ENCODE measurements at regions not wholly inside any gene's neighbourhood (a gene's known extent, or its start where the extent isn't known, plus 50 kb on each side); places are given as distances from the start of the nearest gene placed in this dataset.

GRCh38 chr15:38071211-38071972, 137.0 kb downstream of the TMCO5A start:
- peak overlapping the region; percentile 93 for H3K27ac ChIP-seq (replicated peaks)
- no peaks in the 10 kb centered on the region for H3K27me3 ChIP-seq (ENCODE audit: low read depth)
- H3K9me3 ChIP-seq (replicated peaks) = no peaks in the 10 kb centered on the region
- no peak for DNase-seq
- intact Hi-C loops (cut with micrococcal nuclease) = no loop called here
- TF ChIP-seq CTCF (IDR thresholded peaks at IDR 0.05; ENCODE audit: borderline replicate concordance) = no peak
- H3K4me1 ChIP-seq = peaks cover 49% of the 10 kb centered on the region
- H3K4me3 ChIP-seq = no peak overlapping the region
- H3K36me3 ChIP-seq = no peaks in the 10 kb centered on the region

GRCh38 chr15:38072007-38072347, 137.5 kb downstream of the TMCO5A start:
- H3K4me1 ChIP-seq = peaks cover 49% of the 10 kb centered on the region
- peak overlapping the region; percentile 76 for H3K4me3 ChIP-seq
- H3K36me3 ChIP-seq = no peaks in the 10 kb centered on the region
- peak overlapping the region; percentile 93 for H3K27ac ChIP-seq (replicated peaks)
- H3K27me3 ChIP-seq (ENCODE audit: low read depth) = no peaks in the 10 kb centered on the region
- no peaks in the 10 kb centered on the region for H3K9me3 ChIP-seq (replicated peaks)
- DNase-seq = no peak
- intact Hi-C loops (cut with micrococcal nuclease) = no loop called here
- no peak for TF ChIP-seq CTCF (IDR thresholded peaks at IDR 0.05; ENCODE audit: borderline replicate concordance)

GRCh38 chr15:38072348-38073177, 138.1 kb downstream of the TMCO5A start:
- Histone ChIP-seq H3K4me1 (peaks cover 49% of the 10 kb centered on the region), H3K27me3 (ENCODE audit: low read depth) (no peaks in the 10 kb centered on the region), H3K4me3 (peak overlapping the region; percentile 76), H3K27ac (replicated peaks) (peak overlapping the region; percentile 93), H3K36me3 (no peaks in the 10 kb centered on the region), H3K9me3 (replicated peaks) (no peaks in the 10 kb centered on the region)
- peak; percentile 30 for TF ChIP-seq CTCF (IDR thresholded peaks at IDR 0.05; ENCODE audit: borderline replicate concordance)
- intact Hi-C loops (cut with micrococcal nuclease) = no loop called here
- peak; percentile 76 for DNase-seq

- intact Hi-C loops (cut with micrococcal nuclease) = no loop called here
- no peak for DNase-seq
- H3K4me3 ChIP-seq = peak overlapping the region; percentile 76
- no peak for TF ChIP-seq CTCF (IDR thresholded peaks at IDR 0.05; ENCODE audit: borderline replicate concordance)
- H3K27ac ChIP-seq (replicated peaks) = peak overlapping the region; percentile 93
- H3K36me3 ChIP-seq = no peaks in the 10 kb centered on the region
- peaks cover 51% of the 10 kb centered on the region for H3K4me1 ChIP-seq
- H3K9me3 ChIP-seq (replicated peaks) = no peaks in the 10 kb centered on the region
- H3K27me3 ChIP-seq (ENCODE audit: low read depth) = no peaks in the 10 kb centered on the region
Measured at GRCh38 chr15:38073178-38073946, 138.9 kb downstream of the TMCO5A start.

- no peak for TF ChIP-seq CTCF (IDR thresholded peaks at IDR 0.05; ENCODE audit: borderline replicate concordance)
Measured at GRCh38 chr15:38074029-38074428, 139.6 kb downstream of the TMCO5A start.

More at GRCh38 chr15:38074029-38074428, 139.6 kb downstream of the TMCO5A start:
- intact Hi-C loops (cut with micrococcal nuclease) = no loop called here
- H3K4me1 ChIP-seq = peaks cover 50% of the 10 kb centered on the region
- H3K27me3 ChIP-seq (ENCODE audit: low read depth) = no peaks in the 10 kb centered on the region
- H3K4me3 ChIP-seq = peak overlapping the region; percentile 76
- no peak for DNase-seq
- no peaks in the 10 kb centered on the region for H3K9me3 ChIP-seq (replicated peaks)
- peak overlapping the region; percentile 93 for H3K27ac ChIP-seq (replicated peaks)
- H3K36me3 ChIP-seq = no peaks in the 10 kb centered on the region
